ENCODE measurements at regions not wholly inside any gene's neighbourhood (a gene's known extent, or its start where the extent isn't known, plus 50 kb on each side); places are given as distances from the start of the nearest gene placed in this dataset.
"Not testable (repeated sequence)": the region's sequence is repeated elsewhere in the genome, so short reads cannot be mapped to it uniquely, and the experiment has no call there.

- no peak overlapping the region for H3K4me3 Mint-ChIP-seq
- H3K27ac Mint-ChIP-seq, result no peak overlapping the region
- H3K36me3 Mint-ChIP-seq (ENCODE audit: low read depth), result no peaks in the 10 kb centered on the region
- no peaks in the 10 kb centered on the region for H3K9me3 Mint-ChIP-seq
- peaks cover 3% of the 10 kb centered on the region for H3K27me3 Mint-ChIP-seq (ENCODE audit: low read depth, poor library complexity)
- TF ChIP-seq CTCF (IDR thresholded peaks at IDR 0.05), result no peak
- DNase-seq, result no peak
- no peaks in the 10 kb centered on the region for H3K4me1 Mint-ChIP-seq
Measured at GRCh38 chr16:22694887-22695382, 119.0 kb upstream of the HS3ST2 start.

GRCh38 chr16:22695773-22696172 lies 118.2 kb upstream of the HS3ST2 start:
- DNase-seq; H3K4me3 Mint-ChIP-seq; H3K27me3 Mint-ChIP-seq (ENCODE audit: low read depth, poor library complexity); H3K9me3 Mint-ChIP-seq; H3K36me3 Mint-ChIP-seq (ENCODE audit: low read depth); H3K4me1 Mint-ChIP-seq; H3K27ac Mint-ChIP-seq: not testable (repeated sequence)

- no peaks in the 10 kb centered on the region for H3K36me3 Mint-ChIP-seq (ENCODE audit: low read depth)
- TF ChIP-seq CTCF (IDR thresholded peaks at IDR 0.05), result no peak
- DNase-seq, result no peak
- peaks cover 16% of the 10 kb centered on the region for H3K27me3 Mint-ChIP-seq (ENCODE audit: low read depth, poor library complexity)
- no peak overlapping the region for H3K27ac Mint-ChIP-seq
- no peak overlapping the region for H3K4me3 Mint-ChIP-seq
- H3K4me1 Mint-ChIP-seq, result no peaks in the 10 kb centered on the region
- H3K9me3 Mint-ChIP-seq, result no peaks in the 10 kb centered on the region
Measured at GRCh38 chr16:22699356-22699755, 114.6 kb upstream of the HS3ST2 start.

- Mint-ChIP-seq H3K27me3 (ENCODE audit: low read depth, poor library complexity) (peaks cover 21% of the 10 kb centered on the region), H3K4me3 (no peak overlapping the region), H3K36me3 (ENCODE audit: low read depth) (no peaks in the 10 kb centered on the region), H3K4me1 (no peaks in the 10 kb centered on the region), H3K27ac (no peak overlapping the region), H3K9me3 (no peaks in the 10 kb centered on the region)
- no peak for TF ChIP-seq CTCF (IDR thresholded peaks at IDR 0.05)
- DNase-seq, result no peak
Measured at GRCh38 chr16:22705799-22706198, 108.2 kb upstream of the HS3ST2 start.

- Mint-ChIP-seq H3K36me3 (ENCODE audit: low read depth) (no peaks in the 10 kb centered on the region), H3K9me3 (peaks cover 30% of the 10 kb centered on the region), H3K4me1 (no peaks in the 10 kb centered on the region), H3K27ac (no peak overlapping the region), H3K27me3 (ENCODE audit: low read depth, poor library complexity) (peaks cover 19% of the 10 kb centered on the region), H3K4me3 (no peak overlapping the region)
- no peak for TF ChIP-seq CTCF (IDR thresholded peaks at IDR 0.05)
- no peak for DNase-seq
Measured at GRCh38 chr16:22710326-22710725, 103.6 kb upstream of the HS3ST2 start.

GRCh38 chr16:22711847-22712246 lies 102.1 kb upstream of the HS3ST2 start:
- no peak for DNase-seq
- Mint-ChIP-seq H3K4me1 (no peaks in the 10 kb centered on the region), H3K4me3 (no peak overlapping the region), H3K9me3 (peaks cover 30% of the 10 kb centered on the region), H3K27ac (no peak overlapping the region), H3K36me3 (ENCODE audit: low read depth) (no peaks in the 10 kb centered on the region), H3K27me3 (ENCODE audit: low read depth, poor library complexity) (peaks cover 21% of the 10 kb centered on the region)
- TF ChIP-seq CTCF (IDR thresholded peaks at IDR 0.05), result no peak
